ENCODE measurements at regions not wholly inside any gene's neighbourhood (a gene's known extent, or its start where the extent isn't known, plus 50 kb on each side); places are given as distances from the start of the nearest gene placed in this dataset.

GRCh38 chr1:163257763-163258162 lies 55.0 kb upstream of the RGS5 start:
- DNase-seq (ENCODE audit: low read depth), result no peak
- H3K4me3 ChIP-seq (ENCODE audit: control insufficient read depth, low read depth, low read length), result no peak overlapping the region
- TF ChIP-seq, protein P1, sequence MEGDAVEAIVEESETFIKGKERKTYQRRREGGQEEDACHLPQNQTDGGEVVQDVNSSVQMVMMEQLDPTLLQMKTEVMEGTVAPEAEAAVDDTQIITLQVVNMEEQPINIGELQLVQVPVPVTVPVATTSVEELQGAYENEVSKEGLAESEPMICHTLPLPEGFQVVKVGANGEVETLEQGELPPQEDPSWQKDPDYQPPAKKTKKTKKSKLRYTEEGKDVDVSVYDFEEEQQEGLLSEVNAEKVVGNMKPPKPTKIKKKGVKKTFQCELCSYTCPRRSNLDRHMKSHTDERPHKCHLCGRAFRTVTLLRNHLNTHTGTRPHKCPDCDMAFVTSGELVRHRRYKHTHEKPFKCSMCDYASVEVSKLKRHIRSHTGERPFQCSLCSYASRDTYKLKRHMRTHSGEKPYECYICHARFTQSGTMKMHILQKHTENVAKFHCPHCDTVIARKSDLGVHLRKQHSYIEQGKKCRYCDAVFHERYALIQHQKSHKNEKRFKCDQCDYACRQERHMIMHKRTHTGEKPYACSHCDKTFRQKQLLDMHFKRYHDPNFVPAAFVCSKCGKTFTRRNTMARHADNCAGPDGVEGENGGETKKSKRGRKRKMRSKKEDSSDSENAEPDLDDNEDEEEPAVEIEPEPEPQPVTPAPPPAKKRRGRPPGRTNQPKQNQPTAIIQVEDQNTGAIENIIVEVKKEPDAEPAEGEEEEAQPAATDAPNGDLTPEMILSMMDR (IDR thresholded peaks at IDR 0.05; ENCODE audit: control insufficient read depth, insufficient read depth, low read depth, low read length, missing control alignments), result no peak

GRCh38 chr1:163258181-163258580 lies 55.5 kb upstream of the RGS5 start:
- TF ChIP-seq, protein P1 (IDR thresholded peaks at IDR 0.05; ENCODE audit: control insufficient read depth, insufficient read depth, low read depth, low read length, missing control alignments), result no peak
- peak; percentile 17 for DNase-seq (ENCODE audit: low read depth)
- no peak overlapping the region for H3K4me3 ChIP-seq (ENCODE audit: control insufficient read depth, low read depth, low read length)

GRCh38 chr1:163263818-163264655 lies 57.7 kb upstream of the NUF2 start:
- H3K4me3 ChIP-seq (ENCODE audit: control insufficient read depth, low read depth, low read length), result no peak overlapping the region
- TF ChIP-seq, protein P1 (IDR thresholded peaks at IDR 0.05; ENCODE audit: control insufficient read depth, insufficient read depth, low read depth, low read length, missing control alignments), result no peak
- no peak for DNase-seq (ENCODE audit: low read depth)

GRCh38 chr1:163265547-163265946 lies 56.2 kb upstream of the NUF2 start:
- TF ChIP-seq, protein P1 (IDR thresholded peaks at IDR 0.05; ENCODE audit: control insufficient read depth, insufficient read depth, low read depth, low read length, missing control alignments), result no peak
- DNase-seq (ENCODE audit: low read depth), result no peak
- H3K4me3 ChIP-seq (ENCODE audit: control insufficient read depth, low read depth, low read length), result no peak overlapping the region

GRCh38 chr1:163267962-163268361 lies 53.8 kb upstream of the NUF2 start:
- no peak overlapping the region for H3K4me3 ChIP-seq (ENCODE audit: control insufficient read depth, low read depth, low read length)
- no peak for DNase-seq (ENCODE audit: low read depth)
- TF ChIP-seq, protein P1 (IDR thresholded peaks at IDR 0.05; ENCODE audit: control insufficient read depth, insufficient read depth, low read depth, low read length, missing control alignments), result no peak

GRCh38 chr1:163271535-163271934 lies 50.2 kb upstream of the NUF2 start:
- TF ChIP-seq, protein P1 (IDR thresholded peaks at IDR 0.05; ENCODE audit: control insufficient read depth, insufficient read depth, low read depth, low read length, missing control alignments), result no peak
- no peak for DNase-seq (ENCODE audit: low read depth)
- H3K4me3 ChIP-seq (ENCODE audit: control insufficient read depth, low read depth, low read length), result no peak overlapping the region
